ENCODE measurements at regions not wholly inside any gene's neighbourhood (a gene's known extent, or its start where the extent isn't known, plus 50 kb on each side); places are given as distances from the start of the nearest gene placed in this dataset.
A peak's percentile ranks its signal among the peaks of the same experiment; 100 is the strongest.

DNA sequence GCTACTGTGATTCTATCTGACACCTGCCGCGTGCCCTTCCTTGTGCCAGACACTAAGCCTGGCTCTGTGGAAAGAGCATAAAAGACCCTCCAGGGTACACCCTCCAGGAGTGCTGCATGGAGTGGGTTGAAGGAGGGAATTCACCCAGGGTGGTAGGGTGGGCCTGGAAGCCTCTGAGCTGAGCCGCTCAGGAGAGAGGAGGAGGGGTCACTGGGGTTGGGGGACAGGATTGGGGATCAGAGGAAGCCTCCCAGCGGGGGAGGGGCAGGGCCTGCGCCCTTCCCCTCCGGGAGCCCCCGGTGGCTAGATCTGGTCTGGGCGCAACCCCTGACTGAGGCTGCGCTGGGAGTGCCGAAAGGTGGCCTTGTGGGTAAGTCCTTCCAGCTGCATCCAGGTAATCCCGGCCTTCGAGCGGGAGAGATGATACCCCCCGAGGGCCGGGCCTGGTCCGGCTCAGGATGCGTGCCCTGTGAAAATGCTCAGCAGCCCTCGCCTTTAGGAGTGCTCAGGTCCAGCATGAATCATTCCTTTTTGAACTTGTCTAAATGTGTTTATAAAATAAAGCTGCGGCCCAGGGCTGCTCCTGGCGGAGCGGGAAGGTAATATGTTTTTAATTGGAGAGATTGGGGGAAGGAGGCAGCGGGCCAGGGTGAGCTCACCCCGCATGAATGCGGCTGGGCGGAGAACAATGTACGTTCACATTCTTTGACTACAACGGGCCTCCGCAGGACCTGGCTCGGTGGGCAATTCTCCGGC is 118.1 kb upstream of the SMIM23 start:
- no peaks in the 10 kb centered on the region for H3K27me3 ChIP-seq (ENCODE audit: control insufficient read depth, insufficient read depth, low read length)
- H3K4me3 ChIP-seq (ENCODE audit: low read depth, low read length), result no peak overlapping the region
- DNase-seq (ENCODE audit: low read depth), result peak; percentile 19
- H3K36me3 ChIP-seq (ENCODE audit: control insufficient read depth, insufficient read depth, low read length), result no peaks in the 10 kb centered on the region
- TF ChIP-seq, protein P1, sequence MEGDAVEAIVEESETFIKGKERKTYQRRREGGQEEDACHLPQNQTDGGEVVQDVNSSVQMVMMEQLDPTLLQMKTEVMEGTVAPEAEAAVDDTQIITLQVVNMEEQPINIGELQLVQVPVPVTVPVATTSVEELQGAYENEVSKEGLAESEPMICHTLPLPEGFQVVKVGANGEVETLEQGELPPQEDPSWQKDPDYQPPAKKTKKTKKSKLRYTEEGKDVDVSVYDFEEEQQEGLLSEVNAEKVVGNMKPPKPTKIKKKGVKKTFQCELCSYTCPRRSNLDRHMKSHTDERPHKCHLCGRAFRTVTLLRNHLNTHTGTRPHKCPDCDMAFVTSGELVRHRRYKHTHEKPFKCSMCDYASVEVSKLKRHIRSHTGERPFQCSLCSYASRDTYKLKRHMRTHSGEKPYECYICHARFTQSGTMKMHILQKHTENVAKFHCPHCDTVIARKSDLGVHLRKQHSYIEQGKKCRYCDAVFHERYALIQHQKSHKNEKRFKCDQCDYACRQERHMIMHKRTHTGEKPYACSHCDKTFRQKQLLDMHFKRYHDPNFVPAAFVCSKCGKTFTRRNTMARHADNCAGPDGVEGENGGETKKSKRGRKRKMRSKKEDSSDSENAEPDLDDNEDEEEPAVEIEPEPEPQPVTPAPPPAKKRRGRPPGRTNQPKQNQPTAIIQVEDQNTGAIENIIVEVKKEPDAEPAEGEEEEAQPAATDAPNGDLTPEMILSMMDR (IDR thresholded peaks at IDR 0.05; ENCODE audit: insufficient read depth, low read length, poor library complexity, severe bottlenecking), result peak; percentile 14

DNA sequence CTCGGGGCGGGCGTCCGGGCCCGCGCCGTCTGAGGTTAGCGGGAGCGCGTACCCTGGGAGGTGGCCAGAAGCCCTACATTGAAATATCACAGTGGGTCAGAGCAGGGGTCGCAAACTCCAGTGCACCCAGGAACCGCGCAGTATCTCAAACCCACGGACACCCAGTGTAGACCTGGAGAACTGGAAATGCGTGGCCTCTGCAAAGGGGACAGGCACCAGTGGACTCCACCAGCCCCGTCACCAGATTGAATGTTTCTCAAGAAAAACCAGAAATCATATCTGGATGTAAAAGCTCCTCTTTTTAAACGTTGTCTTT is 117.6 kb upstream of the SMIM23 start:
- TF ChIP-seq, protein P1 (IDR thresholded peaks at IDR 0.05; ENCODE audit: insufficient read depth, low read length, poor library complexity, severe bottlenecking), result no peak
- no peaks in the 10 kb centered on the region for H3K36me3 ChIP-seq (ENCODE audit: control insufficient read depth, insufficient read depth, low read length)
- DNase-seq (ENCODE audit: low read depth), result no peak
- no peaks in the 10 kb centered on the region for H3K27me3 ChIP-seq (ENCODE audit: control insufficient read depth, insufficient read depth, low read length)
- H3K4me3 ChIP-seq (ENCODE audit: low read depth, low read length), result no peak overlapping the region

DNA sequence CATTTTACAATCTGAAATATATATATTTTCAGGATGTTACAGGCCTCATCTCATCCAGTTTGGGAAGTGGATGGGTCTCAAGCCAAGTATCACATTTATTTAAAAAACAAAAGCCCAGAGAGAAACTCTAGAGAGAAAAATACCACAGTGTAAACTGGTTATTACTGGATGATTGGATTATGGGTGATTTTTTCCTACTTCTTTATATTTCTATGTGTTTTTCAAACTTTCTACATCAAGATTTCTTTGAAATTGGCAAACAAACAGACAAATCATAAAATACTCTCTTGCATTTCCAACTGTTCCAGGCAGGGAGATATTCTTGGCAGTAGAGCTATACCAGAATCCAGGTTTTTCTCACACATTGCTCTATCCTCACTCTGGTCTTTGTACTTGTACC is 116.0 kb upstream of the SMIM23 start:
- Histone ChIP-seq H3K27me3 (ENCODE audit: control insufficient read depth, insufficient read depth, low read length) (no peaks in the 10 kb centered on the region), H3K36me3 (ENCODE audit: control insufficient read depth, insufficient read depth, low read length) (no peaks in the 10 kb centered on the region), H3K4me3 (ENCODE audit: low read depth, low read length) (no peak overlapping the region)
- no peak for DNase-seq (ENCODE audit: low read depth)
- TF ChIP-seq, protein P1 (IDR thresholded peaks at IDR 0.05; ENCODE audit: insufficient read depth, low read length, poor library complexity, severe bottlenecking), result no peak

DNA sequence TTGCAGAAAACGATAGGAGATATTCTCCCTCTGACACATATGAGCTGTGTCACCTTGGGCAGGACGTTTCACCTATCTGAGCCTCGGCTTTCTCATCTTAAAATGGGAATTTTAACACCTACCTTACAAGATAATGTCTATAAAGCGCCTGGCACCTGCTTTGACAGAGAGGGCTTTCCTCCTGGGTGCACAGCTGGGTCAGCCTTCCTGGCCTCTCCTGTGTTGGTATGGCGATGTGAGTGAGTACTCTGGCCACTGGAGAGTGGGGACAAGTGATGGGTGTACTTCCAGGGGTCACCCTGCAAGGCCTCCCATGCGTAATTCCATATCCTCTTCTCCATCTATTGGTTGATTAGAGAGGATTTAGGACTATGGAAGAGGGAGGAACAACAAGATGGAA is 113.1 kb upstream of the SMIM23 start:
- TF ChIP-seq, protein P1 (IDR thresholded peaks at IDR 0.05; ENCODE audit: insufficient read depth, low read length, poor library complexity, severe bottlenecking), result no peak
- DNase-seq (ENCODE audit: low read depth), result no peak
- Histone ChIP-seq H3K4me3 (ENCODE audit: low read depth, low read length) (no peak overlapping the region), H3K27me3 (ENCODE audit: control insufficient read depth, insufficient read depth, low read length) (no peaks in the 10 kb centered on the region), H3K36me3 (ENCODE audit: control insufficient read depth, insufficient read depth, low read length) (no peaks in the 10 kb centered on the region)

DNA sequence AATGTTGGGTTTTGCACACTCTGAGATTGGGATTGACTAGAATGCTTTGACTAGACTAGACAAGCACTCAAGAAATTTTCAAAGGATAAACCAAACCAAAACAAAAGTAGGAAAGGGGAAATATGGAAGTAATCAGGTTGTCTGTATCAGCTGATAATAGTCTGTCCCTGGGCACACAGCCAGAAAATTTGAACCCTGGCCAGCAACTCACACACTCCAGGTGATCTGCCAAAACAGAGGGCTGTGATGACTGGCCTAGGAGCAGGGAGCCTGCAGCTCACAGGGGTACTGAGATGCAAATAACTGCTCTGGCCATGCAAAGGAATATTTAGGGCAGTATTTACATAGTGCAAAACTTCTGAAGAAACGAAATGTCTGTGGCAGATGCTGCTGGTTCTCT is 112.3 kb upstream of the SMIM23 start:
- Histone ChIP-seq H3K4me3 (ENCODE audit: low read depth, low read length) (no peak overlapping the region), H3K27me3 (ENCODE audit: control insufficient read depth, insufficient read depth, low read length) (no peaks in the 10 kb centered on the region), H3K36me3 (ENCODE audit: control insufficient read depth, insufficient read depth, low read length) (no peaks in the 10 kb centered on the region)
- no peak for DNase-seq (ENCODE audit: low read depth)
- TF ChIP-seq, protein P1 (IDR thresholded peaks at IDR 0.05; ENCODE audit: insufficient read depth, low read length, poor library complexity, severe bottlenecking), result no peak

DNA sequence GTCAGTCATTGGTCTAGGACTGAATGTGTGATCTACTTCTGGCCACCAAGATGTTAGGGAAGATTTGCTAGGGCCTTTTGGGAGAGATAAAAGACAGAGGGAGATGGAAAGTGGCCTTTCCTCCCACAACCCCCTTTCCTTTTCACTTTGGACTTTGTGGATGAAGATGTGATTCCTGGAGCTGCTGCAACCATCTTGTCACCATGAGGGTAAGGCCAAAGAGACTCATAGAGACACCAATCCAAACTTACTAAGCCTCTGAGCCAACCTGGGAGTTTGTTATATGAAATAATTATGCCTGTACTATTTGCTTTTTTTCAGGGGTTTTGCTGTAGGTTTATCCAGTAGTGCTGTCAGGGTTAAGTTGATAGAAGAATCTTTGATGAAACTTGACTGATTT is 111.8 kb upstream of the SMIM23 start:
- H3K4me3 ChIP-seq (ENCODE audit: low read depth, low read length), result no peak overlapping the region
- no peak for DNase-seq (ENCODE audit: low read depth)
- no peaks in the 10 kb centered on the region for H3K27me3 ChIP-seq (ENCODE audit: control insufficient read depth, insufficient read depth, low read length)
- no peaks in the 10 kb centered on the region for H3K36me3 ChIP-seq (ENCODE audit: control insufficient read depth, insufficient read depth, low read length)
- TF ChIP-seq, protein P1 (IDR thresholded peaks at IDR 0.05; ENCODE audit: insufficient read depth, low read length, poor library complexity, severe bottlenecking), result no peak
